Epithelial cell of proximal tubule (primary cell): ENCODE measurements at regions not wholly inside any gene's neighbourhood (a gene's known extent, or its start where the extent isn't known, plus 50 kb on each side); places are given as distances from the start of the nearest gene placed in this dataset.
A peak's percentile ranks its signal among the peaks of the same experiment; 100 is the strongest.

Source experiments
- DNase-seq: peaks from one replicate; pipeline ENCODE4 v3.0.0-alpha.2; 2011; ENCODE audit warnings: low read depth
- H3K4me3 ChIP-seq: 2 replicates; pipeline ENCODE4 v1.5.1; 2011; ENCODE audit warnings: low read depth, mild to moderate bottlenecking, low read length
- CTCF ChIP-seq: conservative IDR thresholded peaks from 2 replicates; pipeline ENCODE4 v1.5.1; 2012; ENCODE audit warnings: low read depth, mild to moderate bottlenecking, low read length

GRCh38 chr5:106136061-106136460 lies 1534.7 kb downstream of the EFNA5 start:
- DNase-seq, result no peak
- no peak for TF ChIP-seq CTCF

GRCh38 chr5:106135473-106135872 lies 1535.3 kb downstream of the EFNA5 start:
- no peak for DNase-seq
- no peak for TF ChIP-seq CTCF
- no peak overlapping the region for H3K4me3 ChIP-seq

More at GRCh38 chr5:106136061-106136460, 1534.7 kb downstream of the EFNA5 start:
- no peak overlapping the region for H3K4me3 ChIP-seq

GRCh38 chr5:106134549-106134948 lies 1536.2 kb downstream of the EFNA5 start:
- H3K4me3 ChIP-seq, result no peak overlapping the region
- DNase-seq, result no peak
- no peak for TF ChIP-seq CTCF

- no peak overlapping the region for H3K4me3 ChIP-seq
- no peak for DNase-seq
- TF ChIP-seq CTCF, result no peak
Observed at GRCh38 chr5:106127985-106128384, 1542.8 kb downstream of the EFNA5 start.

- H3K4me3 ChIP-seq, result no peak overlapping the region
- peak; percentile 40 for DNase-seq
- TF ChIP-seq CTCF, result no peak
Observed at GRCh38 chr5:106127341-106127781, 1543.4 kb downstream of the EFNA5 start.

GRCh38 chr5:106121972-106122605 lies 1548.6 kb downstream of the EFNA5 start:
- no peak overlapping the region for H3K4me3 ChIP-seq
- no peak for DNase-seq
- peak; percentile 87 for TF ChIP-seq CTCF

- no peak for DNase-seq
- H3K4me3 ChIP-seq, result no peak overlapping the region
- TF ChIP-seq CTCF, result no peak
Observed at GRCh38 chr5:106116682-106117081, 1554.1 kb downstream of the EFNA5 start.
